ENCODE measurements at regions not wholly inside any gene's neighbourhood (a gene's known extent, or its start where the extent isn't known, plus 50 kb on each side); places are given as distances from the start of the nearest gene placed in this dataset.

DNA sequence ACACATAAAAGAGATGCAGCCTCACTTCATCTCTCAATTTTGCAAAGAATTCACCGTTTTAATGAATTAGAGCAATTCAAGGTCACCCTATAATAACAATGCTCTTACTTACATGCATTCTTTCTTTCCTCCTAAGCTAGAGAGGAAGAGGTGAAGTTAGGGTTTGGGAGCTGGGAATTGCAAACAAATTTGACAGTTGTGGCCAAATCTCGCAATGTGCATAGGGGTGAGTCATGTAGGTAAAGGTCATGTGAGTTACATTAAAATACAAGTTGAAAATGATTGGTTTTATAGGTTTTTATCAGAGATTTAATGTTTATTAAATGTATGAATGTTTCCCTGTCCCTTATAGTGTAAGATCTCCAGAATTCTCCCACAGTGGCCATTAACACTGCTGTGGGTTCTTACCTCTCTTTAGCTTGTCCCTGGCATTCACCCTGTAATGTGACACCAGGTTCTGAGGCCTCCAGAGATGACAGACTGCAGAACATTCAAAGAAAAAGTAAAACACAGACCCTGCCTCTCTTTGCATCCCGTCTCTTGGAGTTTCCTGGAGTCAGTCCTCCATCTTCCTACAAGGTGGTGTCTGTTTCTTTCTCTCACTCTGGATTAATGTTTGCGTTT is 53.7 kb upstream of the LGALSL start:
- no peak for DNase-seq (ENCODE audit: low read depth, low spot score)

GRCh38 chr2:64400733-64401528 is 53.0 kb upstream of the LGALSL start:
- no peak for DNase-seq (ENCODE audit: low read depth, low spot score)

DNA sequence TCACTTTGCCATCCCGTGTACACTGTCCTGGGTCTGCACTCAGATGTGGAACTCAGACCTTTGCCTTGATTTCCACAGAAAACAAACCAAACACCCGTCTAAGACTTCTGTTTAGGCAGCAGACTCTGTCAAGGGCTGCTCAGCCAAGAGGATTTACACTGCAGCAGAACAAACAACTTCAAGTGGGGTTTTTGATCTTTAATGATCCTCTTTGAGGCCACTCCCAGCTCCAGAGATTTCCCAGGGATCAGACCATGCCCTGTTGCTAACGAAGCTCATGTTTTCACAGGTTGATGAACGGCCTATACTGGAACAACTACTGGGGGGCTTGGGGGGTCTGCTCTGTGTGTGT is 52.5 kb upstream of the LGALSL start:
- DNase-seq (ENCODE audit: low read depth, low spot score) = no peak

GRCh38 chr2:64402876-64403275 is 51.1 kb upstream of the LGALSL start:
- no peak for DNase-seq (ENCODE audit: low read depth, low spot score)

DNA sequence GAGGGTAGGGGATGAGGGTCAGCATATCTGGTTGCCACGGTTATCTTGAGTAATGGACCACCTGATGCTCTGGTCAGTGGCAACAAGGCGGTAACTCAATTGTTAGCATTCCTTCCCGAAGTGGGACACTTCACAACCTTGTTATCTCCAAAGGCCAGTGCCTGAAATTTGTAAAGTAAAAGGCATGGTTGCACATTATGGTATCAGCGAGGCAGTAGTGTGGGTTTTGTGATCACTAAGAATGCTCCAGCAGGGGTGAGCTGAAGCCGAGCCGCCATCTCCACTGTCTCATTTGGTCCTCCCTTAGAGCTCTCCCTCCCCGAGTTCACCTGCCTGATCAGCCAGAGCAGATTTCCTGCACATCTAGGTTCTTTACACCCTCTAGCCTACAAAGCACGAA is 50.5 kb upstream of the LGALSL start:
- DNase-seq (ENCODE audit: low read depth, low spot score) = no peak

GRCh38 chr2:64404002-64404731 is 49.8 kb upstream of the LGALSL start:
- peak; percentile 96 for DNase-seq (ENCODE audit: low read depth, low spot score)

Measured in pulmonary artery endothelial cell (primary cell).